ENCODE measurements at regions not wholly inside any gene's neighbourhood (a gene's known extent, or its start where the extent isn't known, plus 50 kb on each side); places are given as distances from the start of the nearest gene placed in this dataset.
"Not testable (repeated sequence)": the region's sequence is repeated elsewhere in the genome, so short reads cannot be mapped to it uniquely, and the experiment has no call there.

- no peak for DNase-seq (ENCODE audit: low read depth, low spot score)
- H3K4me3 ChIP-seq (ENCODE audit: low read depth, low read length) = no peak overlapping the region
- TF ChIP-seq CTCF (IDR thresholded peaks at IDR 0.05; ENCODE audit: low read depth, low read length) = no peak
- in situ Hi-C loops (cut with HindIII; ENCODE audit: low sequenced_read_pairs) = no loop called here
These were observed 61.5 kb upstream of the TBL1X start for GRCh38 chrX:9403374-9403773.

GRCh38 chrX:9405635-9406034, 59.2 kb upstream of the TBL1X start:
- H3K4me3 ChIP-seq (ENCODE audit: low read depth, low read length); DNase-seq (ENCODE audit: low read depth, low spot score); in situ Hi-C loops (cut with HindIII; ENCODE audit: low sequenced_read_pairs): not testable (repeated sequence)

GRCh38 chrX:9410889-9411288, 54.0 kb upstream of the TBL1X start:
- H3K4me3 ChIP-seq (ENCODE audit: low read depth, low read length); in situ Hi-C loops (cut with HindIII; ENCODE audit: low sequenced_read_pairs); DNase-seq (ENCODE audit: low read depth, low spot score): not testable (repeated sequence)

- in situ Hi-C loops (cut with HindIII; ENCODE audit: low sequenced_read_pairs); H3K4me3 ChIP-seq (ENCODE audit: low read depth, low read length); DNase-seq (ENCODE audit: low read depth, low spot score): not testable (repeated sequence)
These were observed 53.2 kb upstream of the TBL1X start for GRCh38 chrX:9411682-9412081.

- in situ Hi-C loops (cut with HindIII; ENCODE audit: low sequenced_read_pairs) = no loop called here
- no peak overlapping the region for H3K4me3 ChIP-seq (ENCODE audit: low read depth, low read length)
These were observed 50.4 kb upstream of the TBL1X start for GRCh38 chrX:9414416-9414815.

More at GRCh38 chrX:9414416-9414815, 50.4 kb upstream of the TBL1X start:
- no peak for TF ChIP-seq CTCF (IDR thresholded peaks at IDR 0.05; ENCODE audit: low read depth, low read length)
- no peak for DNase-seq (ENCODE audit: low read depth, low spot score)

All from astrocyte of the spinal cord (primary cell).